ENCODE measurements at regions not wholly inside any gene's neighbourhood (a gene's known extent, or its start where the extent isn't known, plus 50 kb on each side); places are given as distances from the start of the nearest gene placed in this dataset.
A peak's percentile ranks its signal among the peaks of the same experiment; 100 is the strongest.

DNA sequence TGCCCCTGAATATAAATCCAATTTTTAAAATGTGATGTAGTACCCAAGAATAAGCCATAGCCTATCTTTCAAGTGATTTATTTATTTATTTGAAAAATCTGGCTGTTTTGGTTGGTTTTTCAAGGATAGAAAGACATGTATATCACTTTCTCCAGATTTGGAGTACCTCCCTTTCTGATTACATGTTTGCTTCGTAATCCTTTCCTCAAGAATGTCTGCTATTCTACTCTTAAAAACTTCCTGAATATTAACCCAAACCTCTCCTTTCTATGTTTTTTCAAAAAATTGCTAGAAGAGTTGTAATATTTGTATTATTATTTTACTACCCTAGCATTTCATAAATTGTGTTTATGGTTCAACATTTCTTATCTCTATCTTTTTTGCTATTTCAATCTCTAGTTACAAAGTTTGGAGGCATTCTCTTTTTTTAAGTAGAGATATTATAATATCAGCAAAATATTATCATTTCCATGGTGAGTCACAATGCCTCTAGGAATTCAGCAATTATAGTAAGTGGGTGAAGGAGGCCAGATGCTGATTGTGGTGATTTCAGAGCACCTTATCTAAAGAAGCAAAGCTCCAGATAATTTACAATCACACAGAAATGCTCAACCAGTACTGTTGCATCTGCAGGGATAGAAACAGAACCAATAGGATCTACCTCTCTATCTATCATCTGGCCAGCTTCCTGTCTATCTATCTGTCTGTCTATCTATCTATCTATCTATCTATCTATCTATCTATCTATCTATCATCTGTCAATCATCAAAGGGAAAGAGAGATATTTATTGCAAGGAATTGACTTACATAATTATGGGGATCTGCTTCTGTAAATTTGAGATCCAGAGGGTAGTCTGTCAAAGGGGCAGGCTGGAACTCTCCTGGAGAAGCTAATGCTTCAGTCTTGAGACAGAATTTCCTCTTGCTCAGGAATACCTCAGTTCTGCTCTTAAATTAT, 412.5 kb upstream of the SEMA3C start:
- H3K4me3 ChIP-seq (ENCODE audit: low read length), result no peak overlapping the region
- TF ChIP-seq, protein P1, sequence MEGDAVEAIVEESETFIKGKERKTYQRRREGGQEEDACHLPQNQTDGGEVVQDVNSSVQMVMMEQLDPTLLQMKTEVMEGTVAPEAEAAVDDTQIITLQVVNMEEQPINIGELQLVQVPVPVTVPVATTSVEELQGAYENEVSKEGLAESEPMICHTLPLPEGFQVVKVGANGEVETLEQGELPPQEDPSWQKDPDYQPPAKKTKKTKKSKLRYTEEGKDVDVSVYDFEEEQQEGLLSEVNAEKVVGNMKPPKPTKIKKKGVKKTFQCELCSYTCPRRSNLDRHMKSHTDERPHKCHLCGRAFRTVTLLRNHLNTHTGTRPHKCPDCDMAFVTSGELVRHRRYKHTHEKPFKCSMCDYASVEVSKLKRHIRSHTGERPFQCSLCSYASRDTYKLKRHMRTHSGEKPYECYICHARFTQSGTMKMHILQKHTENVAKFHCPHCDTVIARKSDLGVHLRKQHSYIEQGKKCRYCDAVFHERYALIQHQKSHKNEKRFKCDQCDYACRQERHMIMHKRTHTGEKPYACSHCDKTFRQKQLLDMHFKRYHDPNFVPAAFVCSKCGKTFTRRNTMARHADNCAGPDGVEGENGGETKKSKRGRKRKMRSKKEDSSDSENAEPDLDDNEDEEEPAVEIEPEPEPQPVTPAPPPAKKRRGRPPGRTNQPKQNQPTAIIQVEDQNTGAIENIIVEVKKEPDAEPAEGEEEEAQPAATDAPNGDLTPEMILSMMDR (conservative IDR thresholded peaks at IDR 0.05; ENCODE audit: low read depth, low read length), result no peak
- peak; percentile 18 for DNase-seq (ENCODE audit: low read depth)

DNA sequence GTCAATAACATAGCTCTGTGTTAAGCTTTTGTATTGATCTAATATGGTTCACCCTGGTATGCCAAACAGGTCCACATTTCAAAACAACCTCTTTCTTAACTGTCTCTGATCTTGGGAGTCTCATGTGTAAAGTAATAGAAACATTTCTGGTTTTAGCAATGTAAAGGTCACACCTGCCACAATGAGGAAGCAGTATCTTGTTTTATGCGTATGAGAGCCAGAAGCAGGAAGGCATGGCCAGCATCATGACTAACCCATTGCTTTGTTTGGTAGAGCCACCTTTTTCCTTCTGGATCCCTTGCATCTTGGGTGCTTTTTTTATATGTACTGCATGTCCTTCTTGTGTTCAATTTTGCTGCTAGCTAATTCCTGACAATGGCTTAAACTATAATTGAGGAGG, 411.3 kb upstream of the SEMA3C start:
- no peak for DNase-seq (ENCODE audit: low read depth)
- no peak overlapping the region for H3K4me3 ChIP-seq (ENCODE audit: low read length)
- TF ChIP-seq, protein P1 (conservative IDR thresholded peaks at IDR 0.05; ENCODE audit: low read depth, low read length), result no peak

DNA sequence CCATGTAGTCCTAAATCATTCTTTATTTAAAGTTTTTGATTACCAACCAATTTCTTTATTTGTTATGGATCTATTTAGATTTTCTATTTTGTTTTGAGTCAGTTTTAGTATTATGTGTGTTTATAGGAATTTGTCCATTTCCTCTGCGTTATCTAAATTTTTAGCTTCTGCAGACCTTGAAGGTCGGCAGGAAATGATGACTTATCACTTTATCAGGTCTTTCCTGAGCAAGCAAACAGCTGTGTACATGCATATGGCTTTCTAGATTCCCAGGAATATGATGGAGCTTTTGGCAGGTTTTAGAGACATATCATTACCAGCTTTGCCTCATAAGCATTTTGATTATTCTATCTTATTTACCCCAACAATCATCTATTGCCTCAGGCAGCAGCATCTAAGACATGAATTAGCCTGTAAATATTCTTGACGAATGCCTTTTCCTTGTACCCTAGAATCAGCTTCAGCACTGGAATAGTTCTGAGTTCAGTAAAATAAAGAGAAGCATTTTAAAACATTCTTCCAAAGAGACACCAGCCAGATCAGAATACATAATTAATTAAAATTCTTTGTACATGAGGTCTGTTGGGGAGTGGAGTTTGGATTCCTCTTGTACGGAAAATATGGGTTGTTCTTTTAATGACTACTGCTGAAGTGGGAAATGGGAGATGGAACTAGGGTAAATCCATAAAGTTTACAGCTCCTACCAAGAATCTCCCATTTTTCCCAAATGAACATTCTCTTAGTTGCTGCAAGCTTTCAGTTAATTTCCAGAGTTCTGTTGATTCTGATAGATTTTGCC, 408.8 kb upstream of the SEMA3C start:
- TF ChIP-seq, protein P1 (conservative IDR thresholded peaks at IDR 0.05; ENCODE audit: low read depth, low read length), result no peak
- DNase-seq (ENCODE audit: low read depth), result no peak
- no peak overlapping the region for H3K4me3 ChIP-seq (ENCODE audit: low read length)

DNA sequence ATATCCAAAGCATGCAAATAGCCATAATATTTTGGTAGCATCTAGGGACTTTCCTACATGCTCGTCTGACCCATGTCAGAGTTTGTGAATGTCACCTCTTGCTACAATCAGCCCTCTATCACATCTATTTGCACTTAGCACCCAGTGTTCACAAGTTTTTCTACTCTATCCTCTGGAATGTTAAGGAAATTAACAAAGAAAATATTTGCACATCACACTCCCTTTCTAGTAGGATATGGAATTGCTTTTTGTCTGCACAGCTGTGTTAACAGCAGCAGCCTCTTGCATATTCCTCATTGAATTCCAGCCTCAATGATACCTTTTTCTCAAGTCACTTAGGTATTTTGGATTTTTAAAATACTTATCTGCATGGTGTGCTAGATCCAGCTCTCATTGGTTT, 403.1 kb upstream of the SEMA3C start:
- H3K4me3 ChIP-seq (ENCODE audit: low read length), result no peak overlapping the region
- no peak for DNase-seq (ENCODE audit: low read depth)
- TF ChIP-seq, protein P1 (conservative IDR thresholded peaks at IDR 0.05; ENCODE audit: low read depth, low read length), result no peak

DNA sequence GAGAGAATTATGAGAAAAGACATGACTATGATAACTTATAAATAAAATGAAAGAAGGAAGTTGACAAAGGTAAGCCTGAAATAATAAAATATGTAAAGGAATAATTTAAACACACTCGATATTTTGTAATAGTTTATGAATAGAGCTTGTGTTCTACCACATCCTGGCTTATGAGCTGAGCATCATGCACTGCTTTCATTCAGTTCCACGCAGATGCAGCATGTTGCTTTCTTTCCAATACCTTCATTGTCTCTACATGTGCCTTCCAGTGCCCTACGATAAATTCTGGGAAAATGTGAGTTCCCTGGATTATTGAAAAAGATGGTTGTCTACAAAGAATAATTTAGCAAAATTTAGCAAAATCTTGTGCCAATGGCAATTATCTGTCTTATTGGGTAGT, 398.9 kb upstream of the SEMA3C start:
- no peak overlapping the region for H3K4me3 ChIP-seq (ENCODE audit: low read length)
- no peak for DNase-seq (ENCODE audit: low read depth)
- TF ChIP-seq, protein P1 (conservative IDR thresholded peaks at IDR 0.05; ENCODE audit: low read depth, low read length), result no peak

DNA sequence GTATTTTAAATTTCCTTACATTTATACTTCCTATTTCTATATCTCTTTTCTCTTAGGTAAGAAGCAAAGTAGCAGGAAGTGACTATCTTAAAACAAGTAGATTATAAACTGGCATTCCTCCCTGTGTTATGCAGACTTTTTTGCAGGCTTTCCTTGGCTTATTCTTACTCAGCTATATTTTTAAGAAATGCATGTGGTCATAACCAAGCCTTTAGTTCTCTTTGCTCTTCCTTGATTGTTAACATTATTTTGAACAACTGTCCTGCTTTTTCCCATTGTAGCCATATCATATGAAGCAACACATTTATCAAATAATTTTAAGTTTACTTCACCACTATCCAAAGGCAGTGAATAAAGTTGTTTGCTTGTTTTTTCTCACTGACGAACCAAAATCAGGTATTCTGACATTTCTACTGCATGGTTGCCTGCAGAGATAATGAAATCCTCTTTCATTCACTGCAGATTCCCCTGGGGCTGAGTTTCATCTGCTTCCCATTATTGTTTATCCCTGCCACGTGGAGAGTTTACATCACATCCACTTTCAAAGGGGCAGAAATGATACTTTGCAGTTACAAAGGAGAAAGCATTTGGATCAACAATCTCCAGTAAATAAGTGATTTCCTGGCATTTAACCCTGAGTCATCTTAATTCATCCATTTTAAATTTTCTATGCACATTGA, 389.9 kb upstream of the SEMA3C start:
- DNase-seq (ENCODE audit: low read depth), result no peak
- TF ChIP-seq, protein P1 (conservative IDR thresholded peaks at IDR 0.05; ENCODE audit: low read depth, low read length), result no peak
- no peak overlapping the region for H3K4me3 ChIP-seq (ENCODE audit: low read length)

All from retinal pigment epithelial cell (primary cell).